ENCODE measurements at regions not wholly inside any gene's neighbourhood (a gene's known extent, or its start where the extent isn't known, plus 50 kb on each side); places are given as distances from the start of the nearest gene placed in this dataset.
"Not testable (repeated sequence)": the region's sequence is repeated elsewhere in the genome, so short reads cannot be mapped to it uniquely, and the experiment has no call there.

- H3K27me3 ChIP-seq (ENCODE audit: control insufficient read depth in 1 of 2, insufficient read depth in 2 of 2, low read length in 2 of 2); H3K4me1 ChIP-seq (ENCODE audit: insufficient read depth, low read length); H2AFZ ChIP-seq (ENCODE audit: low read length); H3K9ac ChIP-seq (ENCODE audit: insufficient read depth, low read depth, low read length); POLR2A ChIA-PET; ATAC-seq; in situ Hi-C loops (cut with HindIII; ENCODE audit: extremely low pct_ligation_motif_present, low pct_unique_long_range_greater_than_20kb); H3K9me3 ChIP-seq (ENCODE audit: low read length); BruUV-seq (replicated peaks); H3K79me2 ChIP-seq (ENCODE audit: insufficient read depth, low read length); FAIRE-seq; H3K4me2 ChIP-seq (ENCODE audit: low read depth, low read length); CTCF ChIA-PET (ENCODE audit: low intra/inter-chr PET ratio, low total read pairs); H3K4me3 ChIP-seq (replicated peaks in 1 of 3; ENCODE audit: insufficient read depth in 1 of 3, low read depth in 2 of 3, low read length in 3 of 3); intact Hi-C loops (cut with micrococcal nuclease; ENCODE audit: unreplicated experiment); H3K27ac ChIP-seq (ENCODE audit: extremely low read length, insufficient read depth, low read length); H4K20me1 ChIP-seq (ENCODE audit: insufficient read depth, low read length); DNase-seq (ENCODE audit: low spot score); H3K36me3 ChIP-seq (replicated peaks in 1 of 2; ENCODE audit: control insufficient read depth in 1 of 2, insufficient read depth in 2 of 2, low read length in 2 of 2): not testable (repeated sequence)
- 23% methylated on average over 1 of the region's 1 CpG for WGBS (ENCODE audit: low lambda C conversion rate)
Observed at GRCh38 chr9:67109859-67110258, 117.5 kb upstream of the SPATA31A3 start.

DNA sequence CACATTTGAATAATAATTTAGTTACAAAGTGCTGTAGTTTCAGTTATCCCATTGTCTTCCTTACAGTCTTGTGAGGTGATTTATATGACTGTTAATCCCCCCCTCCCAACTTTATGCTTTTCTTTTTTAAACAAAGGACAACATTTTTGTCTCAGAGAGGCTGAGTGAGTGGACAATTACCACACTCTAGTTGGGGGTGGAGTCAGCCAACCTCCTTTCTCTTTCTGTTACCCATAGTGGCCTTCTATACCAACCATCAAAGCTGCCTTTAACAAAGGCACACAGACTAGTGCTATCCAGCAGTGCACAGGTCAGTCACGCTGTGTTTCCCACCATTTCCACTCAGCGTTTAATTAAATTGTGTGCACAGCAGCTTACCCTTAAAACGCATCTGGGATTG, 114.3 kb upstream of the SPATA31A3 start:
- POLR2A ChIA-PET; H3K9ac ChIP-seq (ENCODE audit: insufficient read depth, low read depth, low read length); H3K27me3 ChIP-seq (ENCODE audit: control insufficient read depth in 1 of 2, insufficient read depth in 2 of 2, low read length in 2 of 2); H2AFZ ChIP-seq (ENCODE audit: low read length); H3K79me2 ChIP-seq (ENCODE audit: insufficient read depth, low read length); intact Hi-C loops (cut with micrococcal nuclease; ENCODE audit: unreplicated experiment); BruUV-seq (replicated peaks); in situ Hi-C loops (cut with HindIII; ENCODE audit: extremely low pct_ligation_motif_present, low pct_unique_long_range_greater_than_20kb); H3K27ac ChIP-seq (ENCODE audit: extremely low read length, insufficient read depth, low read length); H3K9me3 ChIP-seq (ENCODE audit: low read length); H3K4me3 ChIP-seq (replicated peaks in 1 of 3; ENCODE audit: insufficient read depth in 1 of 3, low read depth in 2 of 3, low read length in 3 of 3); H3K4me1 ChIP-seq (ENCODE audit: insufficient read depth, low read length); CTCF ChIA-PET (ENCODE audit: low intra/inter-chr PET ratio, low total read pairs); H3K36me3 ChIP-seq (replicated peaks in 1 of 2; ENCODE audit: control insufficient read depth in 1 of 2, insufficient read depth in 2 of 2, low read length in 2 of 2); DNase-seq (ENCODE audit: low spot score); FAIRE-seq; H4K20me1 ChIP-seq (ENCODE audit: insufficient read depth, low read length); H3K4me2 ChIP-seq (ENCODE audit: low read depth, low read length): not testable (repeated sequence)
- WGBS (ENCODE audit: low lambda C conversion rate), result 58% methylated on average over 3 of the region's 3 CpGs
- peak; percentile 50; the same call in 2 of the 3 replicates for ATAC-seq

GRCh38 chr9:67102506-67103276, 110.3 kb upstream of the SPATA31A3 start:
- H2AFZ ChIP-seq (ENCODE audit: low read length); H4K20me1 ChIP-seq (ENCODE audit: insufficient read depth, low read length); H3K27me3 ChIP-seq (ENCODE audit: control insufficient read depth in 1 of 2, insufficient read depth in 2 of 2, low read length in 2 of 2); H3K9ac ChIP-seq (ENCODE audit: insufficient read depth, low read depth, low read length); BruUV-seq (replicated peaks); in situ Hi-C loops (cut with HindIII; ENCODE audit: extremely low pct_ligation_motif_present, low pct_unique_long_range_greater_than_20kb); H3K27ac ChIP-seq (ENCODE audit: extremely low read length, insufficient read depth, low read length); H3K4me2 ChIP-seq (ENCODE audit: low read depth, low read length); H3K4me1 ChIP-seq (ENCODE audit: insufficient read depth, low read length); DNase-seq (ENCODE audit: low spot score); H3K36me3 ChIP-seq (replicated peaks in 1 of 2; ENCODE audit: control insufficient read depth in 1 of 2, insufficient read depth in 2 of 2, low read length in 2 of 2); POLR2A ChIA-PET; H3K9me3 ChIP-seq (ENCODE audit: low read length); intact Hi-C loops (cut with micrococcal nuclease; ENCODE audit: unreplicated experiment); ATAC-seq; CTCF ChIA-PET (ENCODE audit: low intra/inter-chr PET ratio, low total read pairs); H3K79me2 ChIP-seq (ENCODE audit: insufficient read depth, low read length); FAIRE-seq; H3K4me3 ChIP-seq (replicated peaks in 1 of 3; ENCODE audit: insufficient read depth in 1 of 3, low read depth in 2 of 3, low read length in 3 of 3): not testable (repeated sequence)
- 82% methylated on average over 3 of the region's 5 CpGs for WGBS (ENCODE audit: low lambda C conversion rate)

- in situ Hi-C loops (cut with HindIII; ENCODE audit: extremely low pct_ligation_motif_present, low pct_unique_long_range_greater_than_20kb); H4K20me1 ChIP-seq (ENCODE audit: insufficient read depth, low read length); BruUV-seq (replicated peaks): not testable (repeated sequence)
Observed at GRCh38 chr9:67091104-67091503, 98.8 kb upstream of the SPATA31A3 start.

More at GRCh38 chr9:67091104-67091503, 98.8 kb upstream of the SPATA31A3 start:
- intact Hi-C loops (cut with micrococcal nuclease; ENCODE audit: unreplicated experiment); H2AFZ ChIP-seq (ENCODE audit: low read length); POLR2A ChIA-PET; H3K4me2 ChIP-seq (ENCODE audit: low read depth, low read length); H3K36me3 ChIP-seq (replicated peaks in 1 of 2; ENCODE audit: control insufficient read depth in 1 of 2, insufficient read depth in 2 of 2, low read length in 2 of 2); H3K4me1 ChIP-seq (ENCODE audit: insufficient read depth, low read length); H3K27ac ChIP-seq (ENCODE audit: extremely low read length, insufficient read depth, low read length); DNase-seq (ENCODE audit: low spot score); ATAC-seq; H3K79me2 ChIP-seq (ENCODE audit: insufficient read depth, low read length); CTCF ChIA-PET (ENCODE audit: low intra/inter-chr PET ratio, low total read pairs); H3K27me3 ChIP-seq (ENCODE audit: control insufficient read depth in 1 of 2, insufficient read depth in 2 of 2, low read length in 2 of 2); H3K4me3 ChIP-seq (replicated peaks in 1 of 3; ENCODE audit: insufficient read depth in 1 of 3, low read depth in 2 of 3, low read length in 3 of 3); H3K9ac ChIP-seq (ENCODE audit: insufficient read depth, low read depth, low read length); H3K9me3 ChIP-seq (ENCODE audit: low read length); FAIRE-seq: not testable (repeated sequence)
- 86% methylated on average over 5 of the region's 8 CpGs for WGBS (ENCODE audit: low lambda C conversion rate)
